GM23338 (cell line): ENCODE measurements at regions not wholly inside any gene's neighbourhood (a gene's known extent, or its start where the extent isn't known, plus 50 kb on each side); places are given as distances from the start of the nearest gene placed in this dataset.

Source experiments
- ATAC-seq: fragments of 200-7000 bp; cut with Tn5 transposase; 3 replicates; pipeline ENCODE4 v1.9.1; 2020
- DNase-seq: peaks from one replicate; pipeline ENCODE4 v3.0.0-alpha.2; 2015; ENCODE audit warnings: low spot score
- H2AFZ ChIP-seq: fragments of 200-600 bp; sonication (generic); 2 replicates; pipeline ENCODE4 v1.8.0; 2016; ENCODE audit warnings: antibody characterized with exemption, mild to moderate bottlenecking, moderate library complexity
- H3F3A ChIP-seq: fragments of 200-600 bp; sonication (generic); replicated peaks from 2 replicates; pipeline ENCODE4 v1.8.0; 2017; ENCODE audit warnings: antibody characterized with exemption, mixed run types, low read depth
- H3K27ac ChIP-seq: fragments of 200-600 bp; sonication (generic); 2 replicates; pipeline ENCODE4 v1.6.1; 2016; ENCODE audit warnings: low read depth
- H3K27me3 ChIP-seq: fragments of 200-600 bp; sonication (generic); 2 replicates; pipeline ENCODE4 v1.8.0; 2016; ENCODE audit warnings: mild to moderate bottlenecking, mixed run types, moderate library complexity; ENCODE audit not compliant: insufficient read depth
- H3K36me3 ChIP-seq: fragments of 200-600 bp; sonication (generic); 2 replicates; pipeline ENCODE4 v1.8.0; 2016; ENCODE audit warnings: mild to moderate bottlenecking; ENCODE audit not compliant: insufficient read depth
- H3K4me1 ChIP-seq: fragments of 200-600 bp; sonication (generic); 2 replicates; pipeline ENCODE4 v1.8.0; 2016; ENCODE audit warnings: mild to moderate bottlenecking, moderate library complexity; ENCODE audit not compliant: insufficient read depth
- H3K4me2 ChIP-seq: fragments of 200-600 bp; sonication (generic); 2 replicates; pipeline ENCODE4 v1.7.1; 2017; ENCODE audit warnings: mixed run types
- H3K4me3 ChIP-seq: fragments of 200-600 bp; sonication (generic); 2 replicates; pipeline ENCODE4 v1.6.1; 2016; ENCODE audit warnings: mixed run types
- H3K79me2 ChIP-seq: fragments of 200-600 bp; sonication (generic); replicated peaks from 2 replicates; pipeline ENCODE4 v1.8.0; 2017; ENCODE audit warnings: mild to moderate bottlenecking; ENCODE audit not compliant: insufficient read depth
- H3K9me2 ChIP-seq: fragments of 200-600 bp; sonication (generic); 2 replicates; pipeline ENCODE4 v1.8.0; 2017; ENCODE audit not compliant: insufficient read depth
- H4K20me1 ChIP-seq: fragments of 200-600 bp; sonication (generic); replicated peaks from 2 replicates; pipeline ENCODE4 v1.8.0; 2017; ENCODE audit warnings: mild to moderate bottlenecking; ENCODE audit not compliant: insufficient read depth
- H3K27ac Mint-ChIP-seq: 2 replicates; pipeline ENCODE4 v1.8.0; 2020; ENCODE audit warnings: inconsistent platforms, mild to moderate bottlenecking, moderate library complexity, mixed read lengths
- H3K27me3 Mint-ChIP-seq: 3 replicates; pipeline ENCODE4 v1.8.0; 2022; ENCODE audit warnings: low read depth, mild to moderate bottlenecking, moderate library complexity, mixed read lengths, inconsistent platforms; ENCODE audit not compliant: insufficient read depth, poor library complexity
- H3K36me3 Mint-ChIP-seq: 3 replicates; pipeline ENCODE4 v1.8.0; 2021; ENCODE audit warnings: low read depth, mild to moderate bottlenecking, inconsistent platforms, moderate library complexity, mixed read lengths
- H3K4me1 Mint-ChIP-seq: 3 replicates; pipeline ENCODE4 v1.8.0; 2020; ENCODE audit warnings: mild to moderate bottlenecking, inconsistent platforms, mixed read lengths
- H3K4me3 Mint-ChIP-seq: 3 replicates; pipeline ENCODE4 v1.8.0; 2021; ENCODE audit warnings: moderate library complexity, mild to moderate bottlenecking, inconsistent platforms, mixed read lengths
- H3K9me3 Mint-ChIP-seq: 3 replicates; pipeline ENCODE4 v1.8.0; 2020; ENCODE audit warnings: moderate library complexity, mild to moderate bottlenecking, inconsistent platforms, mixed read lengths
- CREB1 ChIP-seq: fragments of 250-450 bp; sonication (Bioruptor Pico); IDR thresholded peaks from 2 replicates; pipeline ENCODE4 v1.5.0; 2020; ENCODE audit warnings: low read depth, mild to moderate bottlenecking, moderate library complexity
- ETS1 ChIP-seq: IDR thresholded peaks from 2 replicates; pipeline ENCODE4 v1.6.1; 2016; ENCODE audit warnings: antibody characterized with exemption
- EZH2 ChIP-seq: fragments of 200-600 bp; sonication (generic); IDR thresholded peaks from one replicate; pipeline ENCODE4 v1.8.0; 2017; ENCODE audit warnings: antibody characterized with exemption, mild to moderate bottlenecking, low read depth; ENCODE audit not compliant: unreplicated experiment
- EZH2phosphoT487 ChIP-seq: fragments of 200-600 bp; sonication (generic); IDR thresholded peaks from one replicate; pipeline ENCODE4 v1.8.1; 2018; ENCODE audit warnings: antibody characterized with exemption; ENCODE audit not compliant: unreplicated experiment
- NANOG ChIP-seq: IDR thresholded peaks from 2 replicates; pipeline ENCODE4 v1.6.1; 2016; ENCODE audit warnings: antibody characterized with exemption, borderline replicate concordance
- POLR2AphosphoS5 ChIP-seq: IDR thresholded peaks from 2 replicates; pipeline ENCODE4 v1.6.1; 2016; ENCODE audit warnings: antibody characterized with exemption, low read depth
- REST ChIP-seq: IDR thresholded peaks from one replicate; pipeline ENCODE4 v1.6.1; 2018; ENCODE audit warnings: antibody characterized with exemption; ENCODE audit not compliant: unreplicated experiment
- STAT1 ChIP-seq: IDR thresholded peaks from one replicate; pipeline ENCODE4 v1.6.1; 2016; ENCODE audit warnings: antibody characterized with exemption; ENCODE audit not compliant: unreplicated experiment
- ZNF114 ChIP-seq: fragments of 250-450 bp; sonication (Bioruptor Pico); IDR thresholded peaks from 2 replicates; pipeline ENCODE4 v1.5.0; 2020; ENCODE audit warnings: mild to moderate bottlenecking, moderate library complexity
- ZNF331 ChIP-seq: fragments of 250-450 bp; sonication (Bioruptor Pico); IDR thresholded peaks from 2 replicates; pipeline ENCODE4 v1.5.0; 2020; ENCODE audit warnings: low read depth, mild to moderate bottlenecking, moderate library complexity

GRCh38 chr7:138307633-138308032 is 152.4 kb upstream of the TRIM24 start:
- Histone ChIP-seq H3K27me3 (no peaks in the 10 kb centered on the region), H3K9me2 (no peaks in the 10 kb centered on the region), H3K36me3 (no peaks in the 10 kb centered on the region; the same call in 1 of the 2 replicates), H3F3A (no peaks in the 10 kb centered on the region), H3K79me2 (no peaks in the 10 kb centered on the region), H3K4me1 (peaks cover 6% of the 10 kb centered on the region), H4K20me1 (no peaks in the 10 kb centered on the region), H3K4me3 (no peak overlapping the region), H3K4me2 (no peak overlapping the region), H2AFZ (peak overlapping the region; percentile 89), H3K27ac (no peak overlapping the region)
- ATAC-seq: no peak
- Mint-ChIP-seq H3K9me3 (peaks cover 13% of the 10 kb centered on the region; the same call in 1 of the 3 replicates), H3K4me3 (no peak overlapping the region), H3K27me3 (no peaks in the 10 kb centered on the region), H3K27ac (no peak overlapping the region), H3K36me3 (peaks cover 13% of the 10 kb centered on the region; the same call in 2 of the 3 replicates), H3K4me1 (no peaks in the 10 kb centered on the region; the same call in 2 of the 3 replicates)
- DNase-seq: no peak
- TF ChIP-seq ZNF114 (CRISPR knock-in tag): no peak
- no peak for TF ChIP-seq STAT1
- TF ChIP-seq REST: no peak

GRCh38 chr7:138308136-138308535 is 151.9 kb upstream of the TRIM24 start:
- Histone ChIP-seq H4K20me1 (no peaks in the 10 kb centered on the region), H3K79me2 (no peaks in the 10 kb centered on the region), H3K4me1 (peaks cover 6% of the 10 kb centered on the region), H3F3A (no peaks in the 10 kb centered on the region), H3K36me3 (no peaks in the 10 kb centered on the region; the same call in 1 of the 2 replicates), H3K27ac (no peak overlapping the region), H3K9me2 (no peaks in the 10 kb centered on the region), H3K4me3 (no peak overlapping the region), H3K27me3 (no peaks in the 10 kb centered on the region), H3K4me2 (no peak overlapping the region), H2AFZ (no peak overlapping the region; the same call in 1 of the 2 replicates)
- Mint-ChIP-seq H3K4me3 (no peak overlapping the region), H3K4me1 (no peaks in the 10 kb centered on the region; the same call in 2 of the 3 replicates), H3K36me3 (peaks cover 16% of the 10 kb centered on the region), H3K27ac (no peak overlapping the region), H3K27me3 (no peaks in the 10 kb centered on the region), H3K9me3 (peaks cover 13% of the 10 kb centered on the region; the same call in 1 of the 3 replicates)
- ATAC-seq (no peak), DNase-seq (no peak)
- no peak for TF ChIP-seq STAT1
- no peak for TF ChIP-seq ZNF331

- Histone ChIP-seq H2AFZ (no peak overlapping the region), H3K4me2 (no peak overlapping the region), H4K20me1 (no peaks in the 10 kb centered on the region), H3K4me3 (no peak overlapping the region), H3K4me1 (peaks cover 5% of the 10 kb centered on the region), H3K27ac (no peak overlapping the region; the same call in 1 of the 2 replicates), H3F3A (no peaks in the 10 kb centered on the region), H3K79me2 (no peaks in the 10 kb centered on the region), H3K36me3 (no peaks in the 10 kb centered on the region; the same call in 1 of the 2 replicates), H3K27me3 (no peaks in the 10 kb centered on the region), H3K9me2 (no peaks in the 10 kb centered on the region)
- Mint-ChIP-seq H3K36me3 (peaks cover 20% of the 10 kb centered on the region), H3K27me3 (no peaks in the 10 kb centered on the region), H3K9me3 (peaks cover 11% of the 10 kb centered on the region; the same call in 1 of the 3 replicates), H3K4me3 (no peak overlapping the region), H3K4me1 (no peaks in the 10 kb centered on the region; the same call in 2 of the 3 replicates), H3K27ac (no peak overlapping the region)
- DNase-seq (no peak), ATAC-seq (no peak)
- no peak for TF ChIP-seq CREB1 (CRISPR knock-in tag)
- no peak for TF ChIP-seq NANOG
- TF ChIP-seq EZH2phosphoT487: no peak
- TF ChIP-seq EZH2: no peak
- no peak for TF ChIP-seq ZNF114 (CRISPR knock-in tag)
- TF ChIP-seq POLR2AphosphoS5: no peak
- no peak for TF ChIP-seq ETS1
- no peak for TF ChIP-seq REST
These were observed 150.9 kb upstream of the TRIM24 start for GRCh38 chr7:138309186-138309585.
